ENCODE measurements at regions not wholly inside any gene's neighbourhood (a gene's known extent, or its start where the extent isn't known, plus 50 kb on each side); places are given as distances from the start of the nearest gene placed in this dataset.

- no peak for TF ChIP-seq CTCF (IDR thresholded peaks at IDR 0.05; ENCODE audit: low read depth, low read length, poor library complexity, severe bottlenecking)
- TF ChIP-seq EZH2phosphoT487 (IDR thresholded peaks at IDR 0.05; ENCODE audit: borderline replicate concordance, low read length): no peak
These were observed 213.2 kb downstream of the C12orf50 start for GRCh38 chr12:87815771-87816585.

Measured in DOHH2 (cell line).